Calu3 (cell line): ENCODE measurements at regions not wholly inside any gene's neighbourhood (a gene's known extent, or its start where the extent isn't known, plus 50 kb on each side); places are given as distances from the start of the nearest gene placed in this dataset.

Experiments used
- BruUV-seq: library from RNA; stranded (reverse); fragments of 400-500 nt; replicated peaks from 2 replicates; lab custom pipeline; 2021; lab: Mats Ljungman, UMichigan
- CTCF ChIA-PET: fragments of 300-600 bp; sonication (Branson Sonifier 250); formaldehyde crosslinking; loops from one replicate; lab custom pipeline; 2022; ENCODE audit warnings: antibody characterized with exemption; lab: Charles Lee
- DNase-seq: peaks from one replicate; pipeline ENCODE4 v3.0.0; 2022
- H3K27ac Mint-ChIP-seq: one replicate; pipeline ENCODE4 v1.8.0; 2022; ENCODE audit warnings: mixed read lengths; ENCODE audit not compliant: unreplicated experiment
- H3K27me3 Mint-ChIP-seq: one replicate; pipeline ENCODE4 v1.8.0; 2022; ENCODE audit warnings: mixed read lengths; ENCODE audit not compliant: unreplicated experiment
- H3K36me3 Mint-ChIP-seq: one replicate; pipeline ENCODE4 v1.8.0; 2022; ENCODE audit warnings: mild to moderate bottlenecking, moderate library complexity, mixed read lengths; ENCODE audit not compliant: insufficient read depth, unreplicated experiment
- H3K4me1 Mint-ChIP-seq: one replicate; pipeline ENCODE4 v1.8.0; 2022; ENCODE audit warnings: mild to moderate bottlenecking, low read depth, mixed read lengths; ENCODE audit not compliant: unreplicated experiment
- H3K4me3 Mint-ChIP-seq: one replicate; pipeline ENCODE4 v1.8.0; 2022; ENCODE audit warnings: mild to moderate bottlenecking, low read depth, moderate library complexity, mixed read lengths; ENCODE audit not compliant: unreplicated experiment
- H3K9me3 Mint-ChIP-seq: one replicate; pipeline ENCODE4 v1.8.0; 2022; ENCODE audit warnings: low read depth, mixed read lengths; ENCODE audit not compliant: unreplicated experiment
- intact Hi-C: fragments of 100-400 bp; cut with micrococcal nuclease; formaldehyde crosslinking; loops from one replicate; pipeline ENCODE4 v1.10.0; 2022; ENCODE audit not compliant: unreplicated experiment
- TF ChIP-seq, protein P1 (sequence below): fragments of 200-600 bp; IDR thresholded peaks from one replicate; pipeline ENCODE4 v1.8.0; 2022; ENCODE audit warnings: antibody characterized with exemption; ENCODE audit not compliant: unreplicated experiment

- Mint-ChIP-seq H3K4me3 (no peak overlapping the region), H3K27me3 (peaks cover 1% of the 10 kb centered on the region), H3K4me1 (no peaks in the 10 kb centered on the region), H3K36me3 (no peaks in the 10 kb centered on the region), H3K27ac (no peak overlapping the region), H3K9me3 (no peaks in the 10 kb centered on the region)
- TF ChIP-seq, protein P1, sequence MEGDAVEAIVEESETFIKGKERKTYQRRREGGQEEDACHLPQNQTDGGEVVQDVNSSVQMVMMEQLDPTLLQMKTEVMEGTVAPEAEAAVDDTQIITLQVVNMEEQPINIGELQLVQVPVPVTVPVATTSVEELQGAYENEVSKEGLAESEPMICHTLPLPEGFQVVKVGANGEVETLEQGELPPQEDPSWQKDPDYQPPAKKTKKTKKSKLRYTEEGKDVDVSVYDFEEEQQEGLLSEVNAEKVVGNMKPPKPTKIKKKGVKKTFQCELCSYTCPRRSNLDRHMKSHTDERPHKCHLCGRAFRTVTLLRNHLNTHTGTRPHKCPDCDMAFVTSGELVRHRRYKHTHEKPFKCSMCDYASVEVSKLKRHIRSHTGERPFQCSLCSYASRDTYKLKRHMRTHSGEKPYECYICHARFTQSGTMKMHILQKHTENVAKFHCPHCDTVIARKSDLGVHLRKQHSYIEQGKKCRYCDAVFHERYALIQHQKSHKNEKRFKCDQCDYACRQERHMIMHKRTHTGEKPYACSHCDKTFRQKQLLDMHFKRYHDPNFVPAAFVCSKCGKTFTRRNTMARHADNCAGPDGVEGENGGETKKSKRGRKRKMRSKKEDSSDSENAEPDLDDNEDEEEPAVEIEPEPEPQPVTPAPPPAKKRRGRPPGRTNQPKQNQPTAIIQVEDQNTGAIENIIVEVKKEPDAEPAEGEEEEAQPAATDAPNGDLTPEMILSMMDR, result no peak
- DNase-seq, result no peak
- BruUV-seq, result no TSS peak
- CTCF ChIA-PET, result no interaction called here
- intact Hi-C loops, result no loop called here
Measured at GRCh38 chr22:26828311-26828710, 170.9 kb downstream of the MIAT start.

DNA sequence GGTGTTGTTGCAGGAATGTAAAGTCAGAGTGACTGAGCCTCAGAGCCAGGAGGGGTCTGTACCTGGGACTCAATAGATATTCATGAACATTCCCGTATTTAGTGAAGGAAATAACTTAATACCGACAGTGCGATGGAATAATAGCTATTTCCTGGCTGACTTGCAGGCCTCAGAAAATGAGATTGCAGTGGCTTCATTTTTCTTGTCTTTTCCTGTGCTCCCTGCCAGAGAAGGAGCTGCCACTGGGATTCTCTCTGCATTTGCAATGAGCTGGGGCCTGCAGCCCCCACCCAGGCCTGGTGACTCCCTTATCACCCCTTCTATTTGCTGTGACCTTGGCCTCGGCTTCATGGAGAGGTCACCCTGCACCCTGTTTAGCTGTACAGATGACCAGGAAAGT is 173.4 kb downstream of the MIAT start:
- Mint-ChIP-seq H3K9me3 (no peaks in the 10 kb centered on the region), H3K27ac (no peak overlapping the region), H3K4me3 (no peak overlapping the region), H3K4me1 (no peaks in the 10 kb centered on the region), H3K36me3 (no peaks in the 10 kb centered on the region), H3K27me3 (peaks cover 18% of the 10 kb centered on the region)
- intact Hi-C loops, result no loop called here
- TF ChIP-seq, protein P1, result no peak
- CTCF ChIA-PET, result no interaction called here
- BruUV-seq, result no TSS peak
- DNase-seq, result no peak

DNA sequence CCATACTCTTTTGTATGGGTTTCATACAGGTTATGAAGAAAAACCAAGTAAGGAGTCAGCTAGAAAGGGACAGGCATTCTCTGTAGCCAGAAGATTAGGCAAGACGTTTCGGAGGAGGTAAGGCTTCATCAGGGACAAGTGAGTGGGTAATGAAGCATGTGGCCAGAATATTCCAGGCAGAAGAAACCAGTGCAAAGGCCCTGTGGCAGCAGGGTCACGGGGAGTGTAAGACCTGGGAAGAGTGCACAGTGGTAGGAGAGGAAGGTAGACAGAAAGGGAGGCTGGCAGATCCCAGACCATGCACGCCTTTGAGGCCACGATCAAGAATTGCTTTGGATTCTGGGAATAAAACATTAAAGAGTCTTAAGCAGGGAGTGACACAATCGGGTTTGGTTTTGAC is 177.6 kb downstream of the MIAT start:
- no peaks in the 10 kb centered on the region for H3K36me3 Mint-ChIP-seq
- H3K4me1 Mint-ChIP-seq, result no peaks in the 10 kb centered on the region

DNA sequence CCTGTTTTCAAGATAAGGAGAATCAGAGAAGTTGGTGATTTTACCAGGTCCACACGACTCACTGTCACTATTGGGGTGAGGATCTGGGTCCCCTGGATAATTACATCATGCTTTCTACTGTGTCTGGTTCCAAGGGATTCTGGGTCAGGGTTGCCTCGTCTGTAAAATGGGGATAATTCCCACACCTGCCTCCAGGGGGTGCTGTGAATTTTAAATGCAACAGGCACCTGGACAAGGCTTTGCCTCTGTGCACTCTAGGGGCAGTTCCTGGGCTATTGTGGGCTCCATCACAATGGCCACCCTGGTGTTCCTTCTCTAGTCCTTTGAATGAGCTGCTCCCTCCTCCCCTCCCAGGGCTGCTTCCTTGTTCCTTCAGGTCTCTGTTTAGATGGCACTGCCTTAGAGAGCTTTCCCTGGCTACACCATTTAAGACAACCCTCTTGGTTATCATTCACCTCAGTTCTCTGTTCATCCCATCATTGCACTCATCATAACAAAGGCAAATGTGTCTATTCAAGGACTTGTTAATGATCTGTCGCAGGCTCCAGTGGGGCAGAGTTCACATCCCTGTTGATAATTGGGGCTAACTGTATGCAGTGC is 178.6 kb downstream of the MIAT start:
- Mint-ChIP-seq H3K9me3 (no peaks in the 10 kb centered on the region), H3K4me1 (no peaks in the 10 kb centered on the region), H3K4me3 (no peak overlapping the region), H3K27me3 (peaks cover 25% of the 10 kb centered on the region), H3K36me3 (no peaks in the 10 kb centered on the region), H3K27ac (no peak overlapping the region)
- TF ChIP-seq, protein P1, result peak; percentile 80
- CTCF ChIA-PET, result no interaction called here
- intact Hi-C loops, result no loop called here
- BruUV-seq, result no TSS peak
- peak; percentile 75 for DNase-seq

More for the DNA sequence above, 177.6 kb downstream of the MIAT start:
- DNase-seq, result no peak
- CTCF ChIA-PET, result interaction anchor here (1.2 kb wide), 1 partner anchor 9 kb away, joined by 5 read pairs; no protein-coding TSS in a partner anchor
- TF ChIP-seq, protein P1, result no peak
- no TSS peak for BruUV-seq
- no peak overlapping the region for H3K4me3 Mint-ChIP-seq
- H3K9me3 Mint-ChIP-seq, result no peaks in the 10 kb centered on the region
- H3K27me3 Mint-ChIP-seq, result peaks cover 19% of the 10 kb centered on the region
- intact Hi-C loops, result no loop called here
- H3K27ac Mint-ChIP-seq, result no peak overlapping the region
